ENCODE measurements at regions not wholly inside any gene's neighbourhood (a gene's known extent, or its start where the extent isn't known, plus 50 kb on each side); places are given as distances from the start of the nearest gene placed in this dataset.

GRCh38 chr15:36208868-36209582 is 370.4 kb upstream of the CDIN1 start:
- no peak overlapping the region for H2AFZ ChIP-seq (ENCODE audit: low read depth)
- H3K9ac ChIP-seq = no peak overlapping the region
- no peaks in the 10 kb centered on the region for H3K4me1 ChIP-seq (ENCODE audit: low read depth, poor library complexity, severe bottlenecking)
- H4K20me1 ChIP-seq (ENCODE audit: insufficient read depth) = no peaks in the 10 kb centered on the region
- no peak overlapping the region for H3K4me2 ChIP-seq
- no peak overlapping the region for H3K27ac ChIP-seq
- H3K79me2 ChIP-seq (ENCODE audit: insufficient read depth, low read depth) = no peaks in the 10 kb centered on the region
- TF ChIP-seq, protein P1, sequence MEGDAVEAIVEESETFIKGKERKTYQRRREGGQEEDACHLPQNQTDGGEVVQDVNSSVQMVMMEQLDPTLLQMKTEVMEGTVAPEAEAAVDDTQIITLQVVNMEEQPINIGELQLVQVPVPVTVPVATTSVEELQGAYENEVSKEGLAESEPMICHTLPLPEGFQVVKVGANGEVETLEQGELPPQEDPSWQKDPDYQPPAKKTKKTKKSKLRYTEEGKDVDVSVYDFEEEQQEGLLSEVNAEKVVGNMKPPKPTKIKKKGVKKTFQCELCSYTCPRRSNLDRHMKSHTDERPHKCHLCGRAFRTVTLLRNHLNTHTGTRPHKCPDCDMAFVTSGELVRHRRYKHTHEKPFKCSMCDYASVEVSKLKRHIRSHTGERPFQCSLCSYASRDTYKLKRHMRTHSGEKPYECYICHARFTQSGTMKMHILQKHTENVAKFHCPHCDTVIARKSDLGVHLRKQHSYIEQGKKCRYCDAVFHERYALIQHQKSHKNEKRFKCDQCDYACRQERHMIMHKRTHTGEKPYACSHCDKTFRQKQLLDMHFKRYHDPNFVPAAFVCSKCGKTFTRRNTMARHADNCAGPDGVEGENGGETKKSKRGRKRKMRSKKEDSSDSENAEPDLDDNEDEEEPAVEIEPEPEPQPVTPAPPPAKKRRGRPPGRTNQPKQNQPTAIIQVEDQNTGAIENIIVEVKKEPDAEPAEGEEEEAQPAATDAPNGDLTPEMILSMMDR (conservative IDR thresholded peaks at IDR 0.05; ENCODE audit: low read depth, low read length) = no peak
- H3K27me3 ChIP-seq (ENCODE audit: insufficient read depth, low read depth) = no peaks in the 10 kb centered on the region
- H3K4me3 ChIP-seq (IDR thresholded peaks at IDR 0.05; ENCODE audit: insufficient read depth, low read depth, low read length) = no peak overlapping the region
- H3K36me3 ChIP-seq (ENCODE audit: insufficient read depth) = no peaks in the 10 kb centered on the region

- H3K27me3 ChIP-seq (ENCODE audit: insufficient read depth, low read depth) = no peaks in the 10 kb centered on the region
- H3K4me2 ChIP-seq = no peak overlapping the region
- no peaks in the 10 kb centered on the region for H3K79me2 ChIP-seq (ENCODE audit: insufficient read depth, low read depth)
- no peaks in the 10 kb centered on the region for H3K36me3 ChIP-seq (ENCODE audit: insufficient read depth)
- no peak overlapping the region for H3K9ac ChIP-seq
- H3K4me3 ChIP-seq (IDR thresholded peaks at IDR 0.05; ENCODE audit: insufficient read depth, low read depth, low read length) = no peak overlapping the region
- no peak overlapping the region for H3K27ac ChIP-seq
- no peaks in the 10 kb centered on the region for H4K20me1 ChIP-seq (ENCODE audit: insufficient read depth)
- H3K4me1 ChIP-seq (ENCODE audit: low read depth, poor library complexity, severe bottlenecking) = no peaks in the 10 kb centered on the region
- H2AFZ ChIP-seq (ENCODE audit: low read depth) = no peak overlapping the region
- TF ChIP-seq, protein P1 (conservative IDR thresholded peaks at IDR 0.05; ENCODE audit: low read depth, low read length) = no peak
Measured at GRCh38 chr15:36210426-36210825, 369.0 kb upstream of the CDIN1 start.

DNA sequence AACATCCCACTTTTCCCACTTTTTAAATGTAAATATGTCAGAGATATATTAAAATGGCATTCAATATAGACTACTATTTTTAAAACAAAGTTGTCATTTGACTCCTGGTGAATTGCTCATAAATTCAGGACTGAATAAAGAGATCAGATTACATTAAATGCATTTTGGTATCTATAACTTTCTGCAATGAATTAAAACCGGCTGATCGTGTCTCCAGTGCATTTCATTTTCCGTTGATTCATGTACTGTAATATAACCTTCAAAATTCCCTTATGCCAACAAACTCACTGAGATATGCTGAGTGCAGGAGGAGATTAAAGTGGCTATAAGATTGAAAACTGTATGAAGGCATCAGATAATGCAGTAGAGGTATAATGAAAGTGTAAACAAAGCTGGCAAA is 361.1 kb upstream of the CDIN1 start:
- Histone ChIP-seq H4K20me1 (ENCODE audit: insufficient read depth) (no peaks in the 10 kb centered on the region), H3K4me3 (IDR thresholded peaks at IDR 0.05; ENCODE audit: insufficient read depth, low read depth, low read length) (no peak overlapping the region), H3K36me3 (ENCODE audit: insufficient read depth) (no peaks in the 10 kb centered on the region), H3K4me2 (no peak overlapping the region), H3K79me2 (ENCODE audit: insufficient read depth, low read depth) (no peaks in the 10 kb centered on the region), H3K27ac (no peak overlapping the region), H3K4me1 (ENCODE audit: low read depth, poor library complexity, severe bottlenecking) (no peaks in the 10 kb centered on the region), H2AFZ (ENCODE audit: low read depth) (no peak overlapping the region), H3K27me3 (ENCODE audit: insufficient read depth, low read depth) (no peaks in the 10 kb centered on the region), H3K9ac (no peak overlapping the region)
- TF ChIP-seq, protein P1 (conservative IDR thresholded peaks at IDR 0.05; ENCODE audit: low read depth, low read length) = no peak

- Histone ChIP-seq H3K79me2 (ENCODE audit: insufficient read depth, low read depth) (no peaks in the 10 kb centered on the region), H3K9ac (no peak overlapping the region), H2AFZ (ENCODE audit: low read depth) (no peak overlapping the region), H3K27ac (no peak overlapping the region), H3K27me3 (ENCODE audit: insufficient read depth, low read depth) (no peaks in the 10 kb centered on the region), H3K4me1 (ENCODE audit: low read depth, poor library complexity, severe bottlenecking) (no peaks in the 10 kb centered on the region), H4K20me1 (ENCODE audit: insufficient read depth) (no peaks in the 10 kb centered on the region), H3K36me3 (ENCODE audit: insufficient read depth) (no peaks in the 10 kb centered on the region), H3K4me3 (IDR thresholded peaks at IDR 0.05; ENCODE audit: insufficient read depth, low read depth, low read length) (no peak overlapping the region), H3K4me2 (no peak overlapping the region)
- TF ChIP-seq, protein P1 (conservative IDR thresholded peaks at IDR 0.05; ENCODE audit: low read depth, low read length) = no peak
Measured at GRCh38 chr15:36218991-36219390, 360.4 kb upstream of the CDIN1 start.

Data from KMS-11 (cell line).